Stomach smooth muscle (tissue), 2 donors: ENCODE measurements at regions not wholly inside any gene's neighbourhood (a gene's known extent, or its start where the extent isn't known, plus 50 kb on each side); places are given as distances from the start of the nearest gene placed in this dataset.

Source experiments
- H3K27ac ChIP-seq: one replicate; pipeline ENCODE4 v1.7.0; 2013; ENCODE audit warnings: mild to moderate bottlenecking, low read length, inconsistent platforms
- H3K27me3 ChIP-seq, 2 donors: one replicate each; pipeline ENCODE4 v1.7.0; 2013; ENCODE audit warnings: low read length in 2 of 2; ENCODE audit not compliant: insufficient read depth in 2 of 2, control insufficient read depth in 1 of 2
- H3K36me3 ChIP-seq, 2 donors: one replicate each; pipeline ENCODE4 v1.7.0; 2013; ENCODE audit warnings: low read length in 2 of 2; ENCODE audit not compliant: control insufficient read depth in 2 of 2, insufficient read depth in 2 of 2
- H3K4me1 ChIP-seq: one replicate; pipeline ENCODE4 v1.7.0; 2013; ENCODE audit warnings: low read length; ENCODE audit not compliant: control insufficient read depth, insufficient read depth
- H3K4me3 ChIP-seq, 2 donors: one replicate each; pipeline ENCODE4 v1.7.0; 2013; ENCODE audit warnings: low read length in 2 of 2
- H3K9ac ChIP-seq, 2 donors: one replicate each; pipeline ENCODE4 v1.7.0; 2013; ENCODE audit warnings: low read length in 2 of 2, mild to moderate bottlenecking in 1 of 2
- H3K9me3 ChIP-seq, 2 donors: one replicate each; pipeline ENCODE4 v1.7.0; 2013; ENCODE audit warnings: low read length in 2 of 2; ENCODE audit not compliant: control insufficient read depth in 2 of 2
- donor health status: healthy.
- donor health status: Pancreatic carcinoma.

DNA sequence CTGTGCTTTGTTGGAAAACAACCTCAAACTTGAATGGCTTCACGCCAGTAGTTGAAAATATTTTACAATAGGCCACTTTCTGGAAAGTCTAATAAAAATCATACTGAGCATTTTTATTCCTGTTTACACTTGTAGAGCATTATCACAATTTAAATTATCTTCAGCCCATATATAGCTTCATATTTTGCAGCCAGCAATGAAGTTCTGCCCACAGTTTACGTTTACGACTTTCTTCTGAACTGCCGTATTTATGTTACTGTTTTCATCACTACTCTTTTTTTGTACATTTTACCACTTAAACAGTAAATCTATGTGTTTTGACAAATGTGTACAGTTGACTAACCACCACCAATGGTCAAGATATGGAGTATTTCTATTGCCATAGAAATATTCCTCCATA is 86.2 kb downstream of the COPS8 start:
- Histone ChIP-seq H3K27ac (peak overlapping the region; percentile 58), H3K36me3 (no peaks in the 10 kb centered on the region), H3K9me3 (no peaks in the 10 kb centered on the region), H3K9ac (no peak overlapping the region), H3K4me1 (peaks cover 6% of the 10 kb centered on the region), H3K4me3 (peak overlapping the region in 1 of 2 donors; percentile 63), H3K27me3 (no peaks in the 10 kb centered on the region)

DNA sequence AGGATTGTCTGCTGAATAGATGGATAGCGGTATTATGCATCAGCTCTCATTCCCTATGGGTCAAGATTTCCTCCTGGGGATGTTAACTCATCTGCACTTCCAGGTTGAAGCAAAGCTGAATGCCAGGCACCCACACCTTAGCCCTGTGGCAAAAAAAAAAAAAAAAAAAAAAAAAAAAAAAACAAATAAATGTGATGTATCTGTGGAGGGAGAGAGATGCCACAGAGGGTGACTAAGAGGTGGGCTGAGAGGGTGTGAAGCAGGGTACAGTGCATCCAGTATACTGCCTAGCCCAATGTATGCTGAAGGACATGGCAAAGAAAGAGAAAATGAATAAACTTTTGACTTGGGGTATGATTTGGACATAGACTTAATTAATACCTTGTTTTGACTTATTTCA is 91.4 kb downstream of the COPS8 start:
- no peak overlapping the region for H3K9ac ChIP-seq

DNA sequence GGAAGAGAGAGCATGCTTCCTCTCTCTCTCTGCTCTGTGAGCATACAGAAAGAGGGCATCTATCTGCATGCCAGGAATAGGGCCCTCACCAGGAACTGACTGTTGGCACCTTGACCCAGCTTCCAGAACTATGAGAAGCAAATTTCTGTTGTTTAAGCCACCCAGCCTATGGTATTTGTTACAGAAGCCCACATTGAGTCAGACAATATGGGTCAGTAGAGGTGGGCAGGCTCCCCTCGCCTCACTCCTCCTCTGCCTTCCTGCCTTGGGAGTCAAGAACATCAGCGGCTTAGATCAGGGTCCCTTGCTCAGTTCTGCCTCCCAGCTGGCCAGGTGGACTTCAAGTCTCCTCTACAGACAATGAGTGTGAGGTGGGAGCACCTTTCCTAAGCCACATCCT is 92.3 kb downstream of the COPS8 start:
- Histone ChIP-seq H3K4me1 (no peaks in the 10 kb centered on the region), H3K4me3 (no peak overlapping the region), H3K9me3 (no peaks in the 10 kb centered on the region), H3K9ac (no peak overlapping the region), H3K27ac (no peak overlapping the region), H3K27me3 (no peaks in the 10 kb centered on the region), H3K36me3 (no peaks in the 10 kb centered on the region)

More for the DNA sequence above, 91.4 kb downstream of the COPS8 start:
- no peaks in the 10 kb centered on the region for H3K9me3 ChIP-seq
- no peak overlapping the region for H3K4me3 ChIP-seq
- no peaks in the 10 kb centered on the region for H3K27me3 ChIP-seq
- H3K4me1 ChIP-seq, result no peaks in the 10 kb centered on the region
- no peak overlapping the region for H3K27ac ChIP-seq
- H3K36me3 ChIP-seq, result no peaks in the 10 kb centered on the region

DNA sequence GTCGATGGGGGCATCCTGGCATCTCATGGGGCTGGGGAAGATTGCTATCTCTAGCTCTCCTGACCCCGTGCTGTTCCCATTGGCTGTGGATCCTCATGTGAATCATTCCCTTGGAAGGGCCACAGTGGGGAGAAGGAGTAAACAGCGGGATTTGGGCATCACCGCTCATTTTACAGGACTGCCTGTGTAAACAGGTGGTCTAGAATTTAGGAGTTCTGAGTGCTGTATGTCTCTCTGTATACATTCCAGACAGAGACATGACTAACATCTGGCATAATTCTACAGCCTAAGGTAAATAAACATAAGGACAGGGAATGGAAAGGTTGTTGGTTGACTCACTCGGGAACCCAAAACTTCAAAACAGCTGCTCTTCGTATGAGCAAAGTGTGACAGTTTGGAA is 92.7 kb downstream of the COPS8 start:
- Histone ChIP-seq H3K4me3 (no peak overlapping the region), H3K4me1 (no peaks in the 10 kb centered on the region), H3K9me3 (no peaks in the 10 kb centered on the region), H3K9ac (no peak overlapping the region), H3K36me3 (no peaks in the 10 kb centered on the region), H3K27me3 (no peaks in the 10 kb centered on the region), H3K27ac (no peak overlapping the region)

DNA sequence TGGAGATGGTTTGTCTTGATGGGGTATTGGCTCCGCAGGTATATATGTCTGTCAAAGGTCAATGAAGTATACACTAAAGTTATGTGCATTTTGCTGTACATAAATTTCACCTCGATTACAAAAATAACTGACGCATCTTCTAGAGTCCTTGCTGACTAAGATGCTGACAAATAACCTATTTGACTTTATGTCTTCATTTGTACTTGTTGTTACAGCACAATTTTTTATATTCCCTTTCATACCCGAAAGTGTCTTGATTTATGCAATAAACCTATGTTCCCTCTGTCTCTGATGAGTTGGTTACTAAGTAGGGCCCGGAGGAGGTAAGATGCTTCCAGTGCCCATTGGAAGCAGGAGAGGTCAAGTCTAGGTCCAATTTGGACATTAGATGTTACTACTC is 93.5 kb downstream of the COPS8 start:
- H3K27me3 ChIP-seq, result no peaks in the 10 kb centered on the region
- H3K36me3 ChIP-seq, result no peaks in the 10 kb centered on the region
- no peak overlapping the region for H3K27ac ChIP-seq

DNA sequence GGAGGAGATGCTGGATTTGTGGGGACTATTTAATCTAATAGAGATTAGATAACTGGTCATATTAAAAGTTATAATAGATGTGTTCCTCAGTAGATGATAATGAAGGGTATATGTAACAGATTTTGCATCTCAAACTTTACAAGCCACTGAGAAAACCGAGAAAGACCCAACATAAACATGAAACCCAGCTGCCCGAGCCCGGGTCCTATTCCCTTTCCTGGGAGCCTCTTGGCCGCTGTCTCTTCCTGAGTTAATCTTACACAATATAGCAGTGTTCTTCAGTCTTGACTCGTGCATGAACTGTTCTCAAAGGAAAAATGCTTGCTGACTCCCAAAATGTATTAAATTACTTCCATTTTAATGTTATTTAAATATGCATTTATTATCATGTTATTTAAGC is 94.5 kb downstream of the COPS8 start:
- Histone ChIP-seq H3K27ac (no peak overlapping the region), H3K9me3 (no peaks in the 10 kb centered on the region), H3K4me3 (no peak overlapping the region), H3K27me3 (no peaks in the 10 kb centered on the region), H3K36me3 (no peaks in the 10 kb centered on the region), H3K9ac (no peak overlapping the region), H3K4me1 (no peaks in the 10 kb centered on the region)

More for the DNA sequence above, 93.5 kb downstream of the COPS8 start:
- no peaks in the 10 kb centered on the region for H3K9me3 ChIP-seq
- H3K4me1 ChIP-seq, result no peaks in the 10 kb centered on the region
- H3K9ac ChIP-seq, result no peak overlapping the region
- H3K4me3 ChIP-seq, result no peak overlapping the region

DNA sequence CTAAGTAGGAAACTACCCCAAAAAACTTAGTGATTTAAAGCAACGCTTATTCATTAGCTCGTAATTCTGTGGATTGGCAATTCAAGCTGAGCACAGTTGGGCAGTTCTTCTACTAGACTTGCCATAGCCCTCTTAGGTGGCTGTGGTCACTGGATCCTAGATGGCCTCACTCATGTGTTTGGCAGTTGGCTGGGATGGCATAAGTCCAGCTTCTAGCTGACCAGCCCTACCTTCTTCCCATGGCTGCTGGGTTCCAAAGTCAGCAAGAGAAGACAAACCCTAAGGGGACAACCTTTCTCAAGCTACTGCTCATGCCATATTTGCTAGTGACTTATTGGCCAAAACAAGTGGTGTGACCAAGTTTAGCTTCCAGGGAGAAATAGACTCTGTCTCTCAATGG is 95.3 kb downstream of the COPS8 start:
- H3K27ac ChIP-seq, result no peak overlapping the region
- no peak overlapping the region for H3K9ac ChIP-seq
- no peaks in the 10 kb centered on the region for H3K4me1 ChIP-seq
- no peaks in the 10 kb centered on the region for H3K27me3 ChIP-seq
- H3K36me3 ChIP-seq, result no peaks in the 10 kb centered on the region
- no peaks in the 10 kb centered on the region for H3K9me3 ChIP-seq
- H3K4me3 ChIP-seq, result no peak overlapping the region

DNA sequence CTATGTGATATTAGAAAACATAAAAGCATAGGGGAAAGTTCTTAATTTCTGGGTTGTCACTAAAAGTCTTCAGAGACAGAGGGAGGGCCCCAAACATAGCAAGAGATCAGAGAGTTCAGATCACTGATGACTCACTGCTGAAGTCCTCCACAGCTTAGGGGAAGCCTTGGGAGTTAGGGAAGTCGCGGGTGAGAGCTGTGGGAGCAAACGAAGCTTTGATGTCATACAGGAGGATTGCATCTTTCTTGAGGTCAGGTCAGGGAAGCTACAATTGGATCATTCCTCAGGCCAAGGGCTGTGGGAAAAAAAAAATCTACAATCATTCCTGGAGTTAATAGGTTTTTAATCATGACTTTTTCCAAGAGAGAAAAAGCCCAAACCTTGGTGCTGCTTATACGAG is 96.2 kb downstream of the COPS8 start:
- Histone ChIP-seq H3K27me3 (no peaks in the 10 kb centered on the region), H3K9me3 (no peaks in the 10 kb centered on the region), H3K36me3 (no peaks in the 10 kb centered on the region), H3K27ac (no peak overlapping the region), H3K4me1 (no peaks in the 10 kb centered on the region), H3K9ac (no peak overlapping the region), H3K4me3 (no peak overlapping the region)

DNA sequence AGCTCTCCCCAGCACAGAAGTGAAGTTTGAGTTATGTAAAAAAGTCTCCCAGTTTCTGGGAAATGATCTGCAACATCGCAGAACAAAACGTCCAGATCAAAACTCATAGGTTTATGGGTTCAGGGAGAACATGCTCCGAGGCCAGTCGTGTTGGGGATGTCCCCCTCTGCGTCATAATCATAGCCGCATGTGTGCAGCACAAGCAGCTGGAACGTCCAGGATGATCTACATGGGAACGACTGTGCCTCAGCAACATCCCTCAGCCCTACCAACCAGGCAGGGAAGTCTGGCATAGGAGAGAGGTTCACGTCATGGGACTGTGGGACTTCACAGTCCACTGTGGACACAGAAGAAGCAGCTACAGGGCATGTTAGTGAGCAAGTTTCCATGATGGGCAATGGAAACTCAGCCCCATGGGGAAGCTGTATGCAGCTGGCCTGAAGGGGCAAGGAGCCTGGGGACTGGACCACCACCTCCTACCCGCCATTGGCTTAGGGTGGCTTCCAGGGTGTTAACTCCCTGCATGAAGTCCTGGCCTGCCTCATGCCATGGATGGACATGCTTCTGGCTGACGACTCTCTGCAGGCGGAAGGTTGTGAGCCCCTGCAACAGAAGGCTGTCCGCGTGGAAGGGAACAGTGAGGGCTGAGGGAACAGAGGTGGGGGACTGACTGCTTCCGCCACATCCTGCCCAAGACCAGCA is 96.9 kb downstream of the COPS8 start:
- H3K9ac ChIP-seq, result no peak overlapping the region
- no peaks in the 10 kb centered on the region for H3K9me3 ChIP-seq
- H3K4me1 ChIP-seq, result no peaks in the 10 kb centered on the region
- no peak overlapping the region for H3K4me3 ChIP-seq
- no peaks in the 10 kb centered on the region for H3K36me3 ChIP-seq
- no peak overlapping the region for H3K27ac ChIP-seq
- H3K27me3 ChIP-seq, result no peaks in the 10 kb centered on the region

DNA sequence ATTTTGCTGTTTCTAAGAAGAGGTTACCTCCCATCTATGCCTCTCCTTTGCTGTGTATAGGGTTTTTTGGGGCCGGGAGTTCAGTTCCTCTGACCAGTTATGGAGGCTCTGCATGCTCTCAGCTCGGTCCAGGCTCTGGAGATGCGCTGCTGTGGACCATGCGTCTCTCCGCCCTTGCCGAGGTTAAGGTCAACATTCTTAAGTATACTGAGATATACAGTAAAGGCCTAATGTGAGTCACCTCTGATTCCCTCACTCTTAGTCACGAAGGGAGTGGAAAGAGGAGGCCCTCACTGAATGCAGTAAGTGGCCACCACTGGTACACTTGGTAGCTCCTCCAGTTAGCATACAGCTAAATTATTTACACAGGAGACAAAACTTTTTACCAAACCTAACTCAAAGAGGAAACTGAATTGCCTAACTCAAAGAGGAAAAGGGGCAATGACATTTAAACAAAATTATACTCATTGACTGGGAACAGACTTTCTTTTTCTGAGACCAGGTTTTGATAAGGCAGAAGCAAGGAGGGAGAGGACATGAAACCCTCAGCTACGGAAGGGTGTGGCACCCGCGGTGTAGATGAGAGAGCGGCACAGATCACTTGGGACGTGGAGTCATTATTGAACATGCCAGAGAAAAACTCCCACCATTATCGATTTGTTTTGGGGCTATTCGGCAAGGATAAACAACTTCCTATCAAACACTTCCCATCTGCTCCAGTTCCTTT is 98.7 kb downstream of the COPS8 start:
- H3K27ac ChIP-seq, result no peak overlapping the region
- H3K4me1 ChIP-seq, result no peaks in the 10 kb centered on the region

DNA sequence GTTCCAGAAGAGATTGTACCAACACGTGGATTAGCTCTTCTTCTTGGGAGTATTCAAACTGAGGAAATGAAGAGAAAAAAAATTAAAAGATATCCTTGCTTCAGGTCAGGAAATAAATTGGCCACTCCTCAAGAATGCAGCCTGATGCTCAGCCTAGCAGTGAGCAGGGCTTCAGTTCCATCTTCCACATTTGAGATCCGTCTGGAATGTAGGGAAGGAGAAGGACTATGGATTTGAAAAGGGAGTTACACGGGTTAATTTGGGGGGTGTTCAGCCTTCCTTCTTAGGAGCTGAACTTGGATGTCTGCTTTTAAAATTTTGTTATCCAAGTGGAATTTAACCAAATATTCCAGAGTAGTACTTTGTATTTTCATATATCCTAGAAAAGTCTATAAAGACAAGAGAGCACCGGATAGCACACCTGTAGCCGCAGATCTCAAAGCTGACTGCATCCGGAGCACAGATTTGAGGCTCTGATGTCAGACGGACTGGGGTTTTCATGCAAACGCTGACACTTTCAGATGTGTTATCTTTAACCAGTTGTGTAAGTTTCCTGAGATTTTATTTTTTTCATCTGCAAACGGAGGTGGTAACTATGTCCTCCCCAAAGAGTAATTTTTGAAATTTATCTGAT is 99.3 kb downstream of the COPS8 start:
- Histone ChIP-seq H3K4me1 (no peaks in the 10 kb centered on the region), H3K9ac (no peak overlapping the region), H3K36me3 (no peaks in the 10 kb centered on the region), H3K9me3 (no peaks in the 10 kb centered on the region), H3K4me3 (no peak overlapping the region), H3K27ac (no peak overlapping the region), H3K27me3 (no peaks in the 10 kb centered on the region)

More for the DNA sequence above, 98.7 kb downstream of the COPS8 start:
- H3K9me3 ChIP-seq, result no peaks in the 10 kb centered on the region
- H3K27me3 ChIP-seq, result no peaks in the 10 kb centered on the region
- no peak overlapping the region for H3K9ac ChIP-seq
- no peak overlapping the region for H3K4me3 ChIP-seq
- no peaks in the 10 kb centered on the region for H3K36me3 ChIP-seq
